ENCODE measurements at regions not wholly inside any gene's neighbourhood (a gene's known extent, or its start where the extent isn't known, plus 50 kb on each side); places are given as distances from the start of the nearest gene placed in this dataset.
A peak's percentile ranks its signal among the peaks of the same experiment; 100 is the strongest.

GRCh38 chr1:99445071-99445470, 180.8 kb downstream of the PLPPR4 start:
- TF ChIP-seq, protein P1, sequence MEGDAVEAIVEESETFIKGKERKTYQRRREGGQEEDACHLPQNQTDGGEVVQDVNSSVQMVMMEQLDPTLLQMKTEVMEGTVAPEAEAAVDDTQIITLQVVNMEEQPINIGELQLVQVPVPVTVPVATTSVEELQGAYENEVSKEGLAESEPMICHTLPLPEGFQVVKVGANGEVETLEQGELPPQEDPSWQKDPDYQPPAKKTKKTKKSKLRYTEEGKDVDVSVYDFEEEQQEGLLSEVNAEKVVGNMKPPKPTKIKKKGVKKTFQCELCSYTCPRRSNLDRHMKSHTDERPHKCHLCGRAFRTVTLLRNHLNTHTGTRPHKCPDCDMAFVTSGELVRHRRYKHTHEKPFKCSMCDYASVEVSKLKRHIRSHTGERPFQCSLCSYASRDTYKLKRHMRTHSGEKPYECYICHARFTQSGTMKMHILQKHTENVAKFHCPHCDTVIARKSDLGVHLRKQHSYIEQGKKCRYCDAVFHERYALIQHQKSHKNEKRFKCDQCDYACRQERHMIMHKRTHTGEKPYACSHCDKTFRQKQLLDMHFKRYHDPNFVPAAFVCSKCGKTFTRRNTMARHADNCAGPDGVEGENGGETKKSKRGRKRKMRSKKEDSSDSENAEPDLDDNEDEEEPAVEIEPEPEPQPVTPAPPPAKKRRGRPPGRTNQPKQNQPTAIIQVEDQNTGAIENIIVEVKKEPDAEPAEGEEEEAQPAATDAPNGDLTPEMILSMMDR (conservative IDR thresholded peaks at IDR 0.05; ENCODE audit: control insufficient read depth, insufficient read depth, low read depth, low read length), result no peak
- H3K4me3 ChIP-seq (ENCODE audit: control insufficient read depth, low read depth, low read length), result no peak overlapping the region
- no peak for DNase-seq (ENCODE audit: low read depth)

GRCh38 chr1:99445486-99445885, 181.2 kb downstream of the PLPPR4 start:
- TF ChIP-seq, protein P1 (conservative IDR thresholded peaks at IDR 0.05; ENCODE audit: control insufficient read depth, insufficient read depth, low read depth, low read length), result no peak
- DNase-seq (ENCODE audit: low read depth), result no peak
- no peak overlapping the region for H3K4me3 ChIP-seq (ENCODE audit: control insufficient read depth, low read depth, low read length)

DNA sequence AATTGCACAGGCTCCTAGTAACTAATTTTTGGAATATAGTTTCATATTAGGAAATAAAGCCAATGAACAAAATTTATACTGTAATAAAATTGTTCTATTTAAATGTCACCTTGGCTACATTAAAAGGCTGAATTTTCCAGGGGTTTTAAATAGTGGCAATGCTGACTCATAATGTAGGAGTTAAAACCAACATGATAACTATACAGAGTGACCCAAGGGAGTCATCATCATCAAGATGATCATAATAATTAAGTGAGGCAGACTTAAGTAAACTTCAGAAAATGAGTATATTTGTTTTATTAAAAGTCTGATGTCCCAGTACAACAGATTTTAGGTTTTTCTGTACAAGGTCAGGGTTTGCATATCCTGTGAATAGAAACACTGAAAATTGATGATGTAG, 183.4 kb downstream of the PLPPR4 start:
- DNase-seq (ENCODE audit: low read depth), result peak; percentile 52
- TF ChIP-seq, protein P1 (conservative IDR thresholded peaks at IDR 0.05; ENCODE audit: control insufficient read depth, insufficient read depth, low read depth, low read length), result no peak

DNA sequence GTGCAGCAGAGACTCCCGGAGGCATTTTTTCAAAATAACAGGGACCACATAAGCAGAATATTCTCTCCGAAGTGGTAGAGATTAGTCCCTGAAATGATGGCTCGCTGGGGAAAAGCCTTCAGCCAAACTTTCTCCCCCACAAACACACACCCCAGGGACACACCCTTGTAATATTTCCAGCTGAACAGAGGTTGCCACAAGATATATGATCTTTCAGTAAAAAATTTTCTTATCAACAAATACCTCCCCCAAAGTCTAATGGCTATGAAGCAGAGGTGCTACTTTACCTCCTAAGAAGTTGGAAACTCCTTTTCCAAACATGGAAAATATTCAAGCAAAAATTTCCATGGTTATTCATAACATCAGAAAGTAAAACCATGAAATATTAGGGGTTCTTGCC, 190.2 kb upstream of the PALMD start:
- no peak for DNase-seq (ENCODE audit: low read depth)
- TF ChIP-seq, protein P1 (conservative IDR thresholded peaks at IDR 0.05; ENCODE audit: control insufficient read depth, insufficient read depth, low read depth, low read length), result no peak
- H3K4me3 ChIP-seq (ENCODE audit: control insufficient read depth, low read depth, low read length), result no peak overlapping the region

More for the DNA sequence above, 183.4 kb downstream of the PLPPR4 start:
- H3K4me3 ChIP-seq (ENCODE audit: control insufficient read depth, low read depth, low read length), result no peak overlapping the region

DNA sequence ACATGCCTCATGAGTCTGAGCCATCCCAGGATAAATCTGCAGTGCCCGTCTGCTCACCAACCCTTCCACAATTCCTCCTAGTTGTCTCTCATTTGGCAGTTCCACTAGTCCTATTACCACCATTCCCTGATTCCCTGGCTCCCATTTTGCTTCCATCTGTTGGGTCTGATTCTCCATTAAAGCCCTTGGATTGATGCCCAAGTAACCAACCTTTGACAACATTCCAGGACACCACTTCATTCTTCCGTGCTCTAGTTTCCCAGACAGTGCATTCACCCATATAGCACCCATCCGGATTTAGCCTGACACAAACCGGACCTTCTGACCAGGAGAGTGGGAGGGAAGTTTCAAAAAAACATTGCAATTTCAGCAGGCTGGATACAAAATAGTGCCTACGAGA, 189.4 kb upstream of the PALMD start:
- TF ChIP-seq, protein P1 (conservative IDR thresholded peaks at IDR 0.05; ENCODE audit: control insufficient read depth, insufficient read depth, low read depth, low read length), result no peak
- DNase-seq (ENCODE audit: low read depth), result peak; percentile 70

DNA sequence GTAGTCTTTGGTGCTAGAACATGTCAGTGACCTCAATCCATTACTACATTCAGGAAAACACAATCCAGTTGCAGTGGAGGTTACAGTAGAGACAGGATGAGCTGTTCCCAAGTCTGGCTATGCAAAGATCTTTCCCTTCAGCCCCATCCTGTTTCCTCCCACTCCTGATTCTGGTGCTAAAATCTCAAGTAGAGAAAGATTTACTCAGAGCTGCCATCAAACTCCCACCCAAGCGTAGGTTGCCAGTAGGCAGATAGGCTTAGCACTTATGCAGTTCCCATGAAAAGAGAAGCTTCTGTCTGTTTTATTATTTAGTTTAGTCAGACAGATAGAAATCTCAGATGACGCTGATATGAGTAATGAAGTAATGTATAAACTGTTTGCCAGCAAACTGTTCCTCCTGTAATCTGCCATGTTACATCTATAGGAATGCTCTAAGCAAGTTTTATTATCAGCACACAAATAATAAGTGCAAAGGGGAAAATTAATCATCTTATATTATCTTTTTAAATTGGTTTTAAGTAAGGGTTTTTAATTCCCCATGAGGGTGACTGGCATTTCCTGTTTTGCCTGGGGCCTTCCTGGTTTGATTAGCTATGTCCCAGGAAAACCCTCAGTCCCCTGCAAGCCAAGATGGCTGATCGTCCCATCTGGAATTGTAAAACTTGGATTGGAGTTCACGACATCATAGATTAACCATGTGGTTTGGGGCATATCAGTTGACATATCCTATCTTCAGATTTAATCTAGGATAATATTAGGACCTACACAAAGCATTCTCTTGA, 188.3 kb upstream of the PALMD start:
- TF ChIP-seq, protein P1 (conservative IDR thresholded peaks at IDR 0.05; ENCODE audit: control insufficient read depth, insufficient read depth, low read depth, low read length), result no peak
- no peak overlapping the region for H3K4me3 ChIP-seq (ENCODE audit: control insufficient read depth, low read depth, low read length)
- DNase-seq (ENCODE audit: low read depth), result peak; percentile 90

More for the DNA sequence above, 189.4 kb upstream of the PALMD start:
- H3K4me3 ChIP-seq (ENCODE audit: control insufficient read depth, low read depth, low read length), result no peak overlapping the region

Data from fibroblast of mammary gland (primary cell).